Heart left ventricle (tissue), 16 donors: ENCODE measurements at regions not wholly inside any gene's neighbourhood (a gene's known extent, or its start where the extent isn't known, plus 50 kb on each side); places are given as distances from the start of the nearest gene placed in this dataset.

Experiments used
- ATAC-seq, 4 donors: fragments of 200-7000 bp; cut with Tn5 transposase; one replicate each; pipeline ENCODE4 v1.9.1; 2020 to 2022; ENCODE audit warnings: moderate library complexity in 4 of 4, mild to moderate bottlenecking in 3 of 4, moderate number of reproducible peaks in 1 of 4
- DNase-seq, 5 donors: peaks; one replicate each; pipeline ENCODE4 v3.0.0-alpha.2; 2020
- H3K27ac ChIP-seq, 12 donors: fragments of 200-600 bp; sonication (generic) in 4 of 12; one replicate each; pipeline versions ENCODE4 v1.5.0 to v1.8.0; 2016 to 2022; ENCODE audit warnings: mild to moderate bottlenecking in 2 of 12
- H3K27me3 ChIP-seq, 9 donors: fragments of 200-600 bp; sonication (generic) in 2 of 9; one replicate each; pipeline versions ENCODE4 v1.5.1 to v1.8.0; 2016 to 2022; ENCODE audit warnings: mild to moderate bottlenecking in 3 of 9
- H3K36me3 ChIP-seq, 9 donors: fragments of 200-600 bp; sonication (generic) in 2 of 9; one replicate each; pipeline versions ENCODE4 v1.5.0 to v1.8.0; 2018 to 2022; ENCODE audit warnings: mild to moderate bottlenecking in 2 of 9
- H3K4me1 ChIP-seq, 12 donors: fragments of 200-600 bp; sonication (generic) in 4 of 12; one replicate each; pipeline versions ENCODE4 v1.5.0 to v1.8.0; 2016 to 2022; ENCODE audit warnings: mild to moderate bottlenecking in 3 of 12
- H3K4me3 ChIP-seq, 12 donors: fragments of 200-600 bp; sonication (generic) in 4 of 12; one replicate each; pipeline versions ENCODE4 v1.5.0 to v1.8.0; 2017 to 2022; ENCODE audit warnings: mild to moderate bottlenecking in 9 of 12, moderate library complexity in 4 of 12
- H3K9me3 ChIP-seq, 12 donors: fragments of 200-600 bp; sonication (generic) in 4 of 12; one replicate each; pipeline versions ENCODE4 v1.5.0 to v1.8.0; 2016 to 2022; ENCODE audit warnings: mild to moderate bottlenecking in 1 of 12
- POLR2A ChIP-seq, 2 donors: fragments of 450-650 bp; IDR thresholded peaks; one replicate each; pipeline ENCODE4 v1.6.1; 2017; ENCODE audit warnings: antibody characterized with exemption in 2 of 2, mild to moderate bottlenecking in 2 of 2, moderate library complexity in 2 of 2
- WGBS, 4 donors: extraction: QIAGEN DNeasy Blood & Tissue Kit in 2 of 4; methylation state at CpG; one replicate each; pipeline versions ENCODE4 v1.1.5 to v1.1.7; 2013 to 2018; 5-methylcytosine and 5-hydroxymethylcytosine counted together
- intact Hi-C, 10 donors: fragments of 100-400 bp; cut with DNase I; formaldehyde crosslinking; loops; one replicate each; pipeline versions ENCODE4 v1.11.1 to v1.14.2; 2022
- TF ChIP-seq, protein P1 (sequence below), 12 donors: fragments of 200-600 bp; sonication (generic) in 4 of 12; IDR thresholded peaks; one replicate each; pipeline versions ENCODE4 v1.5.0 to v1.8.0; 2018 to 2022; ENCODE audit warnings: antibody characterized with exemption in 12 of 12, mild to moderate bottlenecking in 5 of 12
- donor health status: ischemic (EF 13 %, LVEDD 7.1; RV severe dilation, severe dysfunction).
- donor health status: healthy with polysubstance abuse.
- donor health status: DM: no; HTN: yes; CAD: no.
- donor health status: DM: no; HTN: no; CAD: no.
- donor health status: ischemic (EF 25% LVEDD 6.9; RV normal size, moderate dysfunction).
- donor health status: ischemic (EF 25% LVEDD 5.7; RV mildly dilated, moderate dysfunction).
- donor health status: healthy.
- donor health status: DM: yes; HTN: yes; CAD: no.
- donor health status: ischemic (EF 35%, LVEDD 5.7; RV mildly dilated, moderate dysfunction).
- donor health status: nonischemic (EF 11% LVEDD 7.7; RV severe dilation, severe dysfunction).
- donor health status: DM: yes; HTN: yes; CAD: no.
- donor health status: PGD.
- donor health status: ischemic (EF 29% LVEDD 5.4; RV normal size, mild dysfunction).
- donor health status: nonischemic (EF 23%, LVEDD 6.1; RV moderate dilation, normal function).

- Histone ChIP-seq H3K36me3 (no peaks in the 10 kb centered on the region), H3K4me1 (no peaks in the 10 kb centered on the region), H3K9me3 (no peaks in the 10 kb centered on the region), H3K27me3 (no peaks in the 10 kb centered on the region), H3K27ac (no peak overlapping the region), H3K4me3 (no peak overlapping the region)
- TF ChIP-seq, protein P1, sequence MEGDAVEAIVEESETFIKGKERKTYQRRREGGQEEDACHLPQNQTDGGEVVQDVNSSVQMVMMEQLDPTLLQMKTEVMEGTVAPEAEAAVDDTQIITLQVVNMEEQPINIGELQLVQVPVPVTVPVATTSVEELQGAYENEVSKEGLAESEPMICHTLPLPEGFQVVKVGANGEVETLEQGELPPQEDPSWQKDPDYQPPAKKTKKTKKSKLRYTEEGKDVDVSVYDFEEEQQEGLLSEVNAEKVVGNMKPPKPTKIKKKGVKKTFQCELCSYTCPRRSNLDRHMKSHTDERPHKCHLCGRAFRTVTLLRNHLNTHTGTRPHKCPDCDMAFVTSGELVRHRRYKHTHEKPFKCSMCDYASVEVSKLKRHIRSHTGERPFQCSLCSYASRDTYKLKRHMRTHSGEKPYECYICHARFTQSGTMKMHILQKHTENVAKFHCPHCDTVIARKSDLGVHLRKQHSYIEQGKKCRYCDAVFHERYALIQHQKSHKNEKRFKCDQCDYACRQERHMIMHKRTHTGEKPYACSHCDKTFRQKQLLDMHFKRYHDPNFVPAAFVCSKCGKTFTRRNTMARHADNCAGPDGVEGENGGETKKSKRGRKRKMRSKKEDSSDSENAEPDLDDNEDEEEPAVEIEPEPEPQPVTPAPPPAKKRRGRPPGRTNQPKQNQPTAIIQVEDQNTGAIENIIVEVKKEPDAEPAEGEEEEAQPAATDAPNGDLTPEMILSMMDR (IDR thresholded peaks at IDR 0.05), result no peak
- TF ChIP-seq POLR2A (IDR thresholded peaks at IDR 0.05), result no peak
- intact Hi-C loops, result no loop called here
- DNase-seq (no peak), ATAC-seq (no peak)
- 82 to 91% (median 88%) methylated on average over 2 of the region's 2 CpGs for WGBS, 4 donors
Measured at GRCh38 chr5:52453176-52453575, 334.5 kb upstream of the ITGA1 start.

- H3K4me1 ChIP-seq, result no peaks in the 10 kb centered on the region
- H3K27ac ChIP-seq, result no peak overlapping the region
- H3K9me3 ChIP-seq, result no peaks in the 10 kb centered on the region
- H3K36me3 ChIP-seq, result no peaks in the 10 kb centered on the region
- no peak for TF ChIP-seq POLR2A (IDR thresholded peaks at IDR 0.05)
- TF ChIP-seq, protein P1 (IDR thresholded peaks at IDR 0.05), result no peak
- WGBS, 4 donors, result 85 to 93% (median 89%) methylated on average over 2 of the region's 2 CpGs
- intact Hi-C loops, result no loop called here
- no peaks in the 10 kb centered on the region for H3K27me3 ChIP-seq
- H3K4me3 ChIP-seq, result no peak overlapping the region
- DNase-seq (no peak), ATAC-seq (no peak)
Measured at GRCh38 chr5:52455920-52456319, 331.8 kb upstream of the ITGA1 start.

DNA sequence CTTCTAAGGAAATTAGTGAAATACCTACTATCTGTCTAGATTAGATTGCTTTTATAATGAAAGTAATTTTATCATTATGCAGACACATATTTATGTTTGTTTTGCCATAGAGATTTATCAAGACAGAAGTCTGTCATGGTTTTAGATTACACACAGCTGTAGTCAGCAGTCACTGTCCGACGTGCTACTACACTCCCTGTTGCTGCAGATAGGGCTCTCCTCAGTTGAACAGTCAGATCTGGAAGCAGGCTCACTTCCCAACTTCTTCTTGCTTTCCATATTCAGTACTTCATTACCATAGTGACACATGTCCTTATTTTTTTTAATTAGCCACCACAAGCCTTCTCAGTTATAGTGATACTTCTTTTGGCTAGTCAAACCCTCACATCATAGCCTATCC is 329.9 kb upstream of the ITGA1 start:
- Histone ChIP-seq H3K9me3 (no peaks in the 10 kb centered on the region), H3K36me3 (no peaks in the 10 kb centered on the region), H3K4me1 (no peaks in the 10 kb centered on the region), H3K4me3 (no peak overlapping the region), H3K27ac (no peak overlapping the region), H3K27me3 (no peaks in the 10 kb centered on the region)
- WGBS, 4 donors, result 30 to 39% (median 32%) methylated on average over 2 of the region's 2 CpGs
- DNase-seq, result no peak
- no peak for ATAC-seq
- TF ChIP-seq POLR2A (IDR thresholded peaks at IDR 0.05), result no peak
- TF ChIP-seq, protein P1 (IDR thresholded peaks at IDR 0.05), result no peak
- intact Hi-C loops, result no loop called here

GRCh38 chr5:52466113-52466512 is 321.6 kb upstream of the ITGA1 start:
- DNase-seq (no peak), ATAC-seq (no peak)
- Histone ChIP-seq H3K4me1 (no peaks in the 10 kb centered on the region), H3K9me3 (no peaks in the 10 kb centered on the region), H3K36me3 (no peaks in the 10 kb centered on the region), H3K4me3 (no peak overlapping the region), H3K27ac (no peak overlapping the region), H3K27me3 (no peaks in the 10 kb centered on the region)
- TF ChIP-seq, protein P1 (IDR thresholded peaks at IDR 0.05), result no peak
- TF ChIP-seq POLR2A (IDR thresholded peaks at IDR 0.05), result no peak
- WGBS, 4 donors, result 80 to 86% (median 82%) methylated on average over 4 of the region's 4 CpGs
- intact Hi-C loops, result no loop called here
